Stimulated activated CD8-positive, alpha-beta memory T cell treated with anti-CD3 and anti-CD28 coated beads, Interleukin-7, amount 100 ng/mL, for 48 hours (primary cell): ENCODE measurements at regions not wholly inside any gene's neighbourhood (a gene's known extent, or its start where the extent isn't known, plus 50 kb on each side); places are given as distances from the start of the nearest gene placed in this dataset.

Experiments
- DNase-seq, 2 donors: peaks; one replicate each; pipeline ENCODE4 v3.0.0-alpha.2; 2020; ENCODE audit warnings: low read depth in 1 of 2; ENCODE audit errors: extremely low read depth in 1 of 2

- DNase-seq, result no peak
Observed at GRCh38 chr22:49431551-49431950, 396.1 kb downstream of the BRD1 start.

- no peak for DNase-seq
Observed at GRCh38 chr22:49429066-49429465, 398.6 kb downstream of the BRD1 start.

DNA sequence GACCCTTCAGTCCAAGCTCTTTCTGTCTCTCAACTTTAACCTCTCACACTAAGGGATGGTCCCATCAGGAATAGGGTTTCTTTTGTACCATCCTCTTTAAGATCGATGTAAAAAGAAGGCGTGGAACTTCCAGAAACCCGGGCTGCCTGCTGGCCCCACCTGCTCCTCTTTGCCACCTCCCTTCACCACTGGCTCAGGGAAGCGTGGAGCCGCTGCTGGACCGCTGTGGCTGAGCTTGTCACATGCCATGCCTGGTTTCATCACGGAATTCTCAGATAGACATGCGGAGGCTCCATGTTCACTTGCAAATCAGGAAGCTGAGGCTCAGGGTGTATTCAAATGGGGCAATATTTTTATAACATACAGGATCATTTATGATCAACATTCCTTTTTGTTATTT lies 399.7 kb downstream of the BRD1 start:
- no peak for DNase-seq

- no peak for DNase-seq
Observed at GRCh38 chr22:49427341-49427740, 400.3 kb downstream of the BRD1 start.

DNA sequence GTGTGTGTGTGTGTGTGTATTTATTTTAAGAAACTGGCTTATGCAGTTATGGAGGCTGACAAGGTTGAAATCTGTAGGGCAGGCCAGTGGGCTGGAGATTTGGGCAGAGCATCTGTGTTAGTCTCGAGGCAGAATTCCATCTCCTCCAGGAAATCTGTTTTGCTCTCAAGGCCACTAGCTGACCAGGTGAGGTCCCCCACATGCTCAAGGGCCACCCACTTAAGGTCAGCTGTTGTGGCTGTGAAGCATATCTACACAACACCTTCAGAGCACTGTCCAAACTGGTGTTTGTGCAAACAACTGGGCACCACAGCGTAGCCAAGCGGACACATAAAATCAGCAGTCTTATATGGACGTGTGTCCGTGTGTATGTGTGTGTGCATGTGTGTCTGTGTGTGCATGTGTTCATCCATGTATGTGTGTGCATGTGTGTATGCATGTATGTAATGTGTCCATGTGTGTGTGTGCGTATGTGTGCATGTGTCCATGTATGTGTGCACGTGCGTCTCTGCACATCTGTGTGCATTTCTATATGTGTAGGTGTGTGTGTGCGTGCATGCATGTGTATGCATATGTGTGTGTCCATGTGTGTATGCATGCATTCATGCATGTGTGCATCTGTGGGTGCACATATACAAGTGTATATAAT lies 400.9 kb downstream of the BRD1 start:
- DNase-seq, result no peak

DNA sequence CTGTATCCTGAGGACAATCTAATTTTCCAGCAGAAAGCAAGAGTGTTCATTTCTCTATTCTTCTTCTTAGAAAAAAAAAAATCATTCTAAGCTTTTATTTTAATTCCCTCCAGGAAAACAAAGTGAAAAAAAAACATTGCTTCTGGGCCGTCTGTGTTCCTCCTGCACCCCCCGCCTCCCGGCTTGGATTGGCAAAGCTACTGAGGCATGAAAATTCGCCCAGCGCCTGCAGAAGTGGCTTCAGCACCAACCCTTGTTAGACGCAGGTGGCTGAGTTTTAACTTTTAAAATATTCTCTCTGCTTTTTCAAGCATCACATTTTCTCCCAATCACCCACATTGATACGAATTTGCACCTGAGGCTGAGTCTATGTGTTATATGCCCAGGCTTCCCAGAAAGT lies 401.6 kb downstream of the BRD1 start:
- no peak for DNase-seq

- DNase-seq, result no peak
Observed at GRCh38 chr22:49425356-49425755, 402.3 kb downstream of the BRD1 start.

GRCh38 chr22:49424893-49425270 lies 402.8 kb downstream of the BRD1 start:
- DNase-seq, result no peak

GRCh38 chr22:49423125-49423650 lies 404.5 kb downstream of the BRD1 start:
- no peak for DNase-seq

DNA sequence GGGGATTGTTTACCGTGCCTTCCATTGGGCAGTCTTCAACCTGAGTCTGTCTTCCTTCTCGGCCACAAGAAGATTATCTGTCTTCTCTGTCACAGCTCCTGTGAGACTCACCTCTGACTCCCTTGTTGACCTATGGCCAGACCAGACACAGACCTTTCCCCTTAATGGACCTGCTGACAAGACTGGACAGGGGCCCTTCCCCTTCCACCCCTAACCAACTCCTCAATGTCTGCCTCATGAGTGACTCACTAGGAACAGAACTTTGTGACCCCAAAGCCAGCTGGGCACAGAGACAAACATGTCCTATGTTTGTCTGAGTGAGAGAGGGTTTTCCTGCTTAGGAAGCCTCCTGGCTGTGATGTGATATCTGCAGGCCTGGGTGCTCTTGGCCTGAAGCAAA lies 405.0 kb downstream of the BRD1 start:
- DNase-seq, result no peak

DNA sequence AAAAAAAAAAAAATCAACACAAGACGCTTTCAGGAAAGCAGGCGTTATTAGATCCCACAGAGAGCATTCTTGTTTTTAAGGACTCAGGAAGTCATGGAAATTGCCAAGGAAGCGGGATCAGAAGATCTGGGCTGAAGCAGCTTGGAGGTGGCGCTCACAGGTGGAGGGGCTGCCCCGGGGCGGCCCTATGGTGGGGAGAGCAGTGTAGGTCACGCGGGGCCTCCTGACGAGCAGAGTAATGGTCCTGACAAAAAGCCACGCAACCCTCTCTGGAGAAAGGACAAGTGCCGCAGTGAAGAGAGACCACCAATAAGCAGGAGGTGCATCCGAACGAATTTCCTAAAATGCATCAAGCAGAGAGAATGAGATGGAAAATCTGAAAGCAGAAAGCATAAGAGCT lies 407.0 kb downstream of the BRD1 start:
- no peak for DNase-seq

GRCh38 chr22:49419661-49420060 lies 408.0 kb downstream of the BRD1 start:
- DNase-seq, result no peak

DNA sequence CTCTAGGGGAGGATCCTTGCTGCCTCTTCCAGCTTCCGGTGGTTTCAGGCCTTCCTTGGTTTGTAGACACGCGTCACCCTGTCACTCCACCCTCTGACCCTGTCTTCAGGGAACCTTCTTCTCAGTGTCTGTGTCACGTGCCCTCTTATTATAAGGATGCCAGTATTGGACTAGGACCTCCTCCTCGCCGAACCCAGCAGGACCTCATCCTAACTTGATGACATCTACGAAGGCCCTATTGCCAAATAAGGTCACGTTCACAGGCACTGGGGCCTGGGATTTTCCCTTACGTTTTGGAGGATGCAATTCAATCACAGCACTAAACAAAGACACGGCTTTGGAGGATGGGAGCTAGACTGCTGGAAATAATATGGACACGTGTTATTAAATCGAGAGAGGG lies 408.7 kb downstream of the BRD1 start:
- DNase-seq, result no peak

GRCh38 chr22:49418341-49418894 lies 409.3 kb downstream of the BRD1 start:
- DNase-seq, result no peak

DNA sequence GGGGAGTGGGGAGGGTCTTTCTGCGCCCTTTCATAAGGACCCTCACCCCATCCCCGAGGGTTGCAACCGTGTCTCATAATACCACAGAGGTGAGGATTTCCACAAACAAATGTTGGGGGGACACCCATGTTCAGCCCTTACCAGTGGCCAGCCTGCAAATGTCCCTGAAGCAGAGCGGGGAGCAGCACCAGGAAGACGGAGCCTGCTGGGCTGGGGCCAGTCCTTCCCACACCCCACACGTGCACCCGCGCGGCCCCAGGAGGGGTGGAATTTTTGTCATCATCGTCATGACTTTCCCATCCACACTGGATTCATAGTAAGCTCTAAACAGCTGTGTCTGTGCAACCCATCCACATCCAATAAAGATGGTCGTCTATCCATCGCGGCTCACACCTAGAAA lies 409.8 kb downstream of the BRD1 start:
- DNase-seq, result no peak

GRCh38 chr22:49417326-49417725 lies 410.3 kb downstream of the BRD1 start:
- DNase-seq, result no peak

DNA sequence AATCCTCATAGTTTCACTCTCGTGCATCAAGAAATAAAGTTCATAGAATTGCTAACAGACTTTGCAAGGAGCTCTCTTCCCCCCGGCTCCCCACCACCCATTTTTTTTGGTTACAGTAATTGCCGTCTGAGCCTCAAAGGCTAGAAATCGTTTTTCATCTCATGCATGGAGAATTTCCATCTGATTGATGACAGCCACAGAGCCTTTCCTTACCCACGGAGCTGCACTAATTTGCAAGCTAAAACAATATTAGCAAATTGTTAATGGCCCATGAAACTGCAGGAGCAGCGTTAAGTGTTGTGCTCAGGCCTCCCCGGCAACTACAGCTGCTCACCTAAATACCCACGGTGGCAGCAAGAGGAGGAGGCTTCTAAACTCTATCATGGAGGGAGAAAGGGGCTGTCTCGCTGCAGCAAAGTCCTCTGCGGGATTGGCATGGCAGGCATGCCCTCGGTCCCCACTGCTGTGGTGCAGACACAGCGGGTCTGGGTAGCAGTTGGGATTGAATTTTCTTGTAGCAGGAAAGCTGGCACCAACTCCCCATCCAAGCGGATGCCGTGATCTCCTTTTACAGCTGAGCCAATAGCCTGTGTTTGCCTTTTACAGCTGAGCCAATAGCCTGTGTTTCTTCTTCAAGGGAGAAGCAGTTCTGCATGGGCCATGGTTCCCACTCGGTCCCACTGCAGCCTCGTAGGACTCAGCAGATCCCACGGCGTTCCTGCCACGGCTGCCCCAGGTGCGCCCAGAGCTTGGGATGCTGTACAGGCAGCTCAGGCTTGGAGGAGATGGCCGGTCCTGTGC lies 412.3 kb downstream of the BRD1 start:
- DNase-seq, result no peak

GRCh38 chr22:49413551-49413950 lies 414.1 kb downstream of the BRD1 start:
- no peak for DNase-seq

DNA sequence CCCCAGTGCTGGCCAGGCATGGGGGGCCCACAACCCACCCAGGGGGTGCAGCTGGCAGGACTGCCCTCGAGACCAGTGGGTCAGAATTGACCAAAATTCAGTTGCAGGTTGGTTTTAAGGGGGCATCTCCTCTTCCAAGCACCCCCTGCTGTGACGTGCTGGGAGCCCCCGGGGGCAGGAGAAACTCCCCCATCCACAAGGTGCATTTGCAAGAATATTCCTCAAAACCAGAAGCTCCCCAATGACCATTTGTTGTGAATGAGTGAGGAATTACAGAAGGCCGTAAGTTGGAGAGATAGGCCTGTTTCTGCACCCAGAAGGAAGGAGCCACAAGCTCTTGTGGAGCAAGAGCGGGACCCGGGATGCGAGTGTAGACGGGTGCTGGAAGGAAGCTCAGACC lies 414.5 kb downstream of the BRD1 start:
- DNase-seq, result no peak

GRCh38 chr22:49412236-49412635 lies 415.4 kb downstream of the BRD1 start:
- no peak for DNase-seq

DNA sequence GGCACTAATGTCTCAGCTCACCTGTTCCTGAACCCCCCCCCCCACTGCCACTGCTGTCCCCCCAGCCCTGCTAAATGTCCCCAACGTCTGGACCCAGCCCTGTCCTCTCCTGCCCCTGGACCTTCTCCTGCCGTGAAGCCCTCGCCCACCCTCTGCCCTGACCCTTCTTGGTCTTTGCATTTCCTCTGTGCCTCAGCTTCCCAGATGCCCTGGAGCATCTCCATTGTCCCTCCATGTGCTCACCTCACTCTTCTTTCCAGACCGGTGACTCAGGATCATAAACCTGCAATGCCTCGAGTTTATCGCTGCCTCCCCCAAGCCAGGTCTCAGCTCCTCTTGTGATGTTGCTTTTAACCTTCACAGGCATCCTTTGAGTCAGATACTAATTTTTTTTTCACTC lies 416.4 kb downstream of the BRD1 start:
- DNase-seq, result no peak
